Psoas muscle (tissue), 7 donors: ENCODE measurements at regions not wholly inside any gene's neighbourhood (a gene's known extent, or its start where the extent isn't known, plus 50 kb on each side); places are given as distances from the start of the nearest gene placed in this dataset.

ENCODE experiments used
- ATAC-seq, 4 donors: fragments of 200-7000 bp; cut with Tn5 transposase; one replicate each; pipeline ENCODE4 v1.9.1; 2020; ENCODE audit warnings: moderate library complexity in 3 of 4, mild to moderate bottlenecking in 2 of 4
- DNase-seq, 2 donors: peaks; one replicate each; pipeline ENCODE4 v3.0.0-alpha.2; 2020
- H3K27ac ChIP-seq: fragments of 200-600 bp; one replicate; pipeline ENCODE4 v1.8.0; 2022
- H3K27me3 ChIP-seq, 3 donors: fragments of 200-600 bp in 1 of 3; one replicate each; pipeline versions ENCODE4 v1.6.1 to v1.8.0; 2013 to 2022; ENCODE audit warnings: low read length in 2 of 3, mild to moderate bottlenecking in 2 of 3, moderate library complexity in 1 of 3; ENCODE audit not compliant: insufficient read depth in 3 of 3
- H3K36me3 ChIP-seq, 2 donors: fragments of 200-600 bp in 1 of 2; one replicate each; pipeline versions ENCODE4 v1.6.1 to v1.8.0; 2013 to 2022; ENCODE audit warnings: low read depth in 1 of 2, mild to moderate bottlenecking in 1 of 2, moderate library complexity in 1 of 2; ENCODE audit not compliant: insufficient read depth in 1 of 2
- H3K4me1 ChIP-seq: fragments of 200-600 bp; one replicate; pipeline ENCODE4 v1.8.0; 2022
- H3K4me3 ChIP-seq: fragments of 200-600 bp; one replicate; pipeline ENCODE4 v1.8.0; 2022; ENCODE audit warnings: mild to moderate bottlenecking
- H3K9me3 ChIP-seq: fragments of 200-600 bp; one replicate; pipeline ENCODE4 v1.8.0; 2022
- WGBS, 3 donors: extraction: QIAGEN DNeasy Blood & Tissue Kit; methylation state at CpG; one replicate each; pipeline versions ENCODE4 v1.1.6 to v1.1.7; 2013; 5-methylcytosine and 5-hydroxymethylcytosine counted together
- intact Hi-C, 2 donors: fragments of 100-400 bp; cut with DNase I; formaldehyde crosslinking; loops; one replicate each; pipeline versions ENCODE4 v1.11.0 to v1.14.2; 2022
- TF ChIP-seq, protein P1 (sequence below): fragments of 200-600 bp; IDR thresholded peaks from one replicate; pipeline ENCODE4 v1.8.0; 2022; ENCODE audit warnings: antibody characterized with exemption
- donor health status: healthy with polysubstance abuse.
- donor health status: DM: no; HTN: no; CAD: no; lungs with moderate emphysema.
- donor health status: Bipolar disorder and iron deficiency.
- donor health status: healthy.
- donor health status: DM: yes; HTN: yes; CAD: no.
- donor health status: DM: no; HTN: no; CAD: no.
- donor health status: DM: yes; HTN: yes; CAD: no.

DNA sequence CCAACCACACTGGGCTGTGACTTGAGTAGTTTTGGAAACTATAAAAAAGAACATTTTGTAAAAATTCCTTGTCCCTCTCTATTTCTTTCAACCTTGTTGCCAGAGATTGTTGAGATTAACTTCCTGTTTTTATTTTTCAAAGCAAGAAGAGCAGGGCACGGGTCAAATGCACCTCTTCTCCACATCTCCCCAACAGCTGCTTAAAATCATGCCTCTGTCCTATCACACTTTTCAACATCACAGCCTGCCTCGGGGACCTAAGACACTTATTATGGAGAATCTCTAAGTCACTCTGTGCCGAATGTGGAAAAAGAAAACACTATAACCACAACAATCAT, 280.3 kb upstream of the TNC start:
- Histone ChIP-seq H3K27me3 (no peaks in the 10 kb centered on the region), H3K4me3 (no peak overlapping the region), H3K27ac (no peak overlapping the region), H3K9me3 (no peaks in the 10 kb centered on the region), H3K36me3 (no peaks in the 10 kb centered on the region), H3K4me1 (no peaks in the 10 kb centered on the region)
- DNase-seq = no peak
- ATAC-seq = no peak
- 61 to 74% (median 69%) methylated on average over 3 of the region's 3 CpGs for WGBS, 3 donors
- TF ChIP-seq, protein P1, sequence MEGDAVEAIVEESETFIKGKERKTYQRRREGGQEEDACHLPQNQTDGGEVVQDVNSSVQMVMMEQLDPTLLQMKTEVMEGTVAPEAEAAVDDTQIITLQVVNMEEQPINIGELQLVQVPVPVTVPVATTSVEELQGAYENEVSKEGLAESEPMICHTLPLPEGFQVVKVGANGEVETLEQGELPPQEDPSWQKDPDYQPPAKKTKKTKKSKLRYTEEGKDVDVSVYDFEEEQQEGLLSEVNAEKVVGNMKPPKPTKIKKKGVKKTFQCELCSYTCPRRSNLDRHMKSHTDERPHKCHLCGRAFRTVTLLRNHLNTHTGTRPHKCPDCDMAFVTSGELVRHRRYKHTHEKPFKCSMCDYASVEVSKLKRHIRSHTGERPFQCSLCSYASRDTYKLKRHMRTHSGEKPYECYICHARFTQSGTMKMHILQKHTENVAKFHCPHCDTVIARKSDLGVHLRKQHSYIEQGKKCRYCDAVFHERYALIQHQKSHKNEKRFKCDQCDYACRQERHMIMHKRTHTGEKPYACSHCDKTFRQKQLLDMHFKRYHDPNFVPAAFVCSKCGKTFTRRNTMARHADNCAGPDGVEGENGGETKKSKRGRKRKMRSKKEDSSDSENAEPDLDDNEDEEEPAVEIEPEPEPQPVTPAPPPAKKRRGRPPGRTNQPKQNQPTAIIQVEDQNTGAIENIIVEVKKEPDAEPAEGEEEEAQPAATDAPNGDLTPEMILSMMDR = no peak
- intact Hi-C loops = no loop called here

DNA sequence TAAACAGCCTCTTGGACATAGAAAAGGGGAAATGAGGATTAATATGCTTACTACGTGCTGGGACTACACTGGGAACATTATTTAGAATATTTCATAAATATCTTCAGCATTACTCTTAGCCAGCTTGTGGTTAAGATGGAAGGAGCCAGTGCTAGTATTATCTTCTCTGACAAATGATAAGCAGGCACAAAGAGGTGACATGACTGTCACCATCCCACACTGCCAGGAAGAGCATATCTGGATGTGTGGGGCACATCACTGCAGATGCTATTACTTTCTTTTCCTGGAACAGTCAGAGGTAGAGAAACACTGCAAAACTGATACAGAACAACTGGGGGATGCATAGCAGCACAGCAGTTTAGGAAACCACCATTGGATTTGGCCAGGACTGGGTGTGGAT, 281.0 kb upstream of the TNC start:
- Histone ChIP-seq H3K4me3 (no peak overlapping the region), H3K36me3 (no peaks in the 10 kb centered on the region), H3K9me3 (no peaks in the 10 kb centered on the region), H3K4me1 (no peaks in the 10 kb centered on the region), H3K27me3 (no peaks in the 10 kb centered on the region), H3K27ac (no peak overlapping the region)
- TF ChIP-seq, protein P1 = no peak
- DNase-seq (no peak), ATAC-seq (no peak)
- 61 to 80% (median 71%) methylated on average over 1 of the region's 1 CpG for WGBS, 3 donors
- intact Hi-C loops = no loop called here

DNA sequence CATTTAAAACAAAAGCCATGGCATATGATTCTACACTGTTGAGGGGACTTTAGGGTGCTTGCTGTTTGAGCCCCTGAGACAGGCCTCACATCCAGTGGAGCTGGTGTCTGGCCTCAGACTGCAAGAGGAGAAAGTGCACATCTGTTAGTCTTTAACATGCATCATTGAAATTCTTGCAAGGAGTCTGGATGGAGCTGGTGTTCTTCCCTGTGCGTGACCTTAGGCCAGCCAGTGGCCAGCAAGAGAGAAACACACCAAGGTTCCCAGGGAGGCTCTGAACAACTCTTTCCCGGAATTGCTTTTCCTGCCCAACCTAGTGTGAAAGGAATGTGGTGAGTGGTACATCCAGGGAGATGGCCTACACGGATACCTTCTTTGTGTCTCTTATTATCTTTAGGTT, 282.8 kb upstream of the TNC start:
- Histone ChIP-seq H3K4me3 (no peak overlapping the region), H3K27me3 (no peaks in the 10 kb centered on the region), H3K9me3 (no peaks in the 10 kb centered on the region), H3K4me1 (no peaks in the 10 kb centered on the region), H3K36me3 (no peaks in the 10 kb centered on the region), H3K27ac (no peak overlapping the region)
- peak in 1 of 2 donors; percentile 17 for DNase-seq
- WGBS, 3 donors = 58 to 66% (median 59%) methylated on average over 3 of the region's 3 CpGs
- no peak for ATAC-seq
- intact Hi-C loops = no loop called here
- TF ChIP-seq, protein P1 = no peak

DNA sequence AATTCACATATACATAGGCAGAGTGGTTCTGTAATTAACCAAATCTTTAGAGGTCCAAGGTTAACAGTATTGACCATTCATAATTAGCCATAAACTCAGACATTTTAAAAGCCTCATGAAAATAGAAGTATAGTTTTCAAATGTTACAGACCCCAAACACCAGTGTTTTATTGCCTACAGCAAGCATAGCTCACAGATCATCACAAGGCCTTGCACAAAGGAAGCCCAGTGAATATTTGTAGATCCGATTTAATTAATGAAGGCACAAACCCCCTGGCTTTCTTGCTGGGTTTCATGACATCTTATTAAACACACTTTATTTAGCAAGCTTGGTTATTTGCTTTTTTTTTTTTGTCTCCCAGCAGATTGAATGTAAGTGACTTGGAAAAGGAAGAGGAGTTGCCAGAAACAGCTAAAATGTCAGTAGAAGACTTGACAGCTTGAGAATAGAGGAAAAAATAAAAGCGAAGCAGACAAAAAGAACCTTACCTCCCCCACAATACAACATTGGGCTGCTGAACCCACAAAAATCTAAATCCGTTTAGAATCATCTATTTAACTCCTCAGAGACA, 283.9 kb upstream of the TNC start:
- Histone ChIP-seq H3K9me3 (no peaks in the 10 kb centered on the region), H3K36me3 (no peaks in the 10 kb centered on the region), H3K27ac (no peak overlapping the region), H3K4me3 (no peak overlapping the region), H3K4me1 (no peaks in the 10 kb centered on the region), H3K27me3 (no peaks in the 10 kb centered on the region)
- intact Hi-C loops = no loop called here
- TF ChIP-seq, protein P1 = no peak
- 56 to 75% (median 69%) methylated on average over 3 of the region's 3 CpGs for WGBS, 3 donors
- ATAC-seq = no peak
- no peak for DNase-seq

DNA sequence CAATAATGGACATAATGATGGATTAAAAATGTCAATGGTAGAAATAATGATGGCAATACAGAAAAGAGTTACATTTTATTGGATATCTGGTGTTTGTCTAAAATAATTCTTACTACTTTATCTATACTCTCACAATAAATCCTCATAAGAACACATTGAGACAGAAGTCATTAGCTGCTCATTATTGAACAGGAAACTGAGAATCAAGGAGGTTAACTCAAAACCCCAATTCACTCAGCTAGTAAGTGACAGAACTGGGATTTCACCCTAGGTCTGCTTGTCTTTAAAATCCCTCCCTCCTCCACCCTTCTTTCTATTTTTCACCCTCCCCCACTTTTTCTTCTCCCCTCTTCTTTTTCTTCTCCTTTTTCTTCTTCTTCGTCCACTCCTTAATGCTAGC, 285.8 kb upstream of the TNC start:
- Histone ChIP-seq H3K27me3 (no peaks in the 10 kb centered on the region), H3K9me3 (no peaks in the 10 kb centered on the region), H3K36me3 (no peaks in the 10 kb centered on the region), H3K4me1 (no peaks in the 10 kb centered on the region), H3K27ac (no peak overlapping the region), H3K4me3 (no peak overlapping the region)
- 84 to 98% (median 92%) methylated on average over 1 of the region's 1 CpG for WGBS, 3 donors
- TF ChIP-seq, protein P1 = no peak
- ATAC-seq = no peak
- intact Hi-C loops = no loop called here
- no peak for DNase-seq
